Stomach (tissue), 4 donors: ENCODE measurements at regions not wholly inside any gene's neighbourhood (a gene's known extent, or its start where the extent isn't known, plus 50 kb on each side); places are given as distances from the start of the nearest gene placed in this dataset.

Experiments used
- CTCF ChIP-seq, 7 experiments: fragments of 450-650 bp in 4 of 7; fragments of 200-600 bp in 3 of 7; sonication (generic) in 3 of 7; IDR thresholded peaks; one replicate each; pipeline ENCODE4 v1.5.1; 2016 to 2019; ENCODE audit warnings: antibody characterized with exemption in 7 of 7, control low read depth in 2 of 7, mild to moderate bottlenecking in 1 of 7
- EP300 ChIP-seq: sonication (generic); formaldehyde crosslinking; IDR thresholded peaks from one replicate; pipeline ENCODE4 v1.6.1; 2017; ENCODE audit warnings: antibody characterized with exemption
- POLR2AphosphoS5 ChIP-seq, 3 donors: sonication (generic); formaldehyde crosslinking; IDR thresholded peaks; one replicate each; pipeline ENCODE4 v1.6.1; 2016; ENCODE audit warnings: antibody characterized with exemption in 3 of 3

DNA sequence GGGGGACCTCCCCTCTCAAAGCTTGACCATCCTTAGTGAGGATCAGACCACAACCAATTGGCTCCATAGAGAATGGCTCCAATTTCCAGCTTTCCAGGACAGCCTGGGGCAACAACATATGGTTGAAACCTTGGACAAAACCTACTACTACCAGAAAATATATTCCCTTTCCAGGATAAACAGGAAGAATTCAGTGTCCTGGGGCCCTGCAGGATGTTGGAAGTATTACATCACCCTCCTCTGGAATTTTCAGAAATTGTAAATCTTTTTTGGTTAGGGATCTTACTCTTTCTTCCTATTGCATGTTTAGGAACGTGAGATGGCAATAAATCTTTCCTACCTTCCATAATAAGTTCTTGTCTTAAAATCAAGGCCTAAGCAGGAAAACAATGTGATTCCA, 158.9 kb upstream of the MEIS1 start:
- TF ChIP-seq CTCF (IDR thresholded peaks at IDR 0.05) (no peak), EP300 (no peak), POLR2AphosphoS5 (IDR thresholded peaks at IDR 0.05) (no peak)
